GM13976 (cell line): ENCODE measurements at regions not wholly inside any gene's neighbourhood (a gene's known extent, or its start where the extent isn't known, plus 50 kb on each side); places are given as distances from the start of the nearest gene placed in this dataset.

Experiments used
- DNase-seq: peaks from one replicate; pipeline ENCODE4 v3.0.0; 2012; ENCODE audit warnings: low spot score
- CTCF ChIP-seq: IDR thresholded peaks from 2 replicates; pipeline ENCODE4 v1.5.1; 2012; ENCODE audit warnings: borderline replicate concordance, mild to moderate bottlenecking; ENCODE audit not compliant: insufficient read depth; ENCODE audit errors: extremely low read depth, missing control alignments, control extremely low read depth
- in situ Hi-C: fragments of 300-500 bp; cut with MboI; formaldehyde crosslinking; loops from one replicate; pipeline ENCODE4 v1.12.0; 2022; ENCODE audit warnings: low sequenced_read_pairs, mixed read lengths, inconsistent platforms; ENCODE audit not compliant: unreplicated experiment

DNA sequence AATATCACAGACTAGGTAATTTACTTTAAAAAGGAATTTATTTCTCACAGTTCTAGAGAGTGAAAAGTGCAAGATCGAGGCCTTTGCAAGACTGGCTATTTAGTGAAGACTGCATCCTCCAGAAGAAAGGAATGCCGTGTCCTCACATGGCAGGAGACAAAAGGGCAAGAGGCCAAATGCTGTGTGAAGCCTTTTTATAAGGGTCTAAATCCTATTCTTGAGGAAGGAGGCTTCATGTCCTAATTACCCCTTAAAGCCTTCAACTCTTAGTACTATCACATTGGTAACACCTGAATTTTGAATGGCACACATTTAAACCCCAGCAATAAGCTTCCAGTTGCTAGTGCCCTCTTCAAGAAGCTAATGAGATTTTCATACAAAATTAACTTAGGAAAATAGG, 1882.3 kb upstream of the PIK3C3 start:
- in situ Hi-C loops, result no loop called here
- DNase-seq, result no peak
- no peak for TF ChIP-seq CTCF

DNA sequence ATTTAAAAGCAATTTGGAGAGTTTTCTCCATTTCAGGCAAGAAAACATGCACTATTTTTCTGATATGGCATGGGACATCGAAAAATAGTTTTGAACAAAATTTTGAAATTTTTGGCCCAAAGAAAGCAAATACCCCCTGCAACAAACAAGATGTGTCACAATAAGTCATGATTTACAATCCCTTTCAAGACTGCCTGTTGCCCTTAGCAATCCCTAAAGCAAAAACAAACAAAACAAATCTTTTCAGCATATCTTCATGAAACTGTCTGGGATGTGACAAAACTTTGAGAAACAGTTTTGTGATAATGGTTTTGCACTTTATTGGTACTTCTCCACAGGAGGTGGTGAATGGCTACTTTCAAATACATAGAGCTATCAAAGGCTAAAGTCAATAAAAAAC, 1888.7 kb upstream of the PIK3C3 start:
- TF ChIP-seq CTCF, result no peak
- DNase-seq, result no peak
- in situ Hi-C loops, result no loop called here

GRCh38 chr18:40063488-40063887, 1891.5 kb upstream of the PIK3C3 start:
- in situ Hi-C loops, result no loop called here
- TF ChIP-seq CTCF, result no peak
- DNase-seq, result no peak

DNA sequence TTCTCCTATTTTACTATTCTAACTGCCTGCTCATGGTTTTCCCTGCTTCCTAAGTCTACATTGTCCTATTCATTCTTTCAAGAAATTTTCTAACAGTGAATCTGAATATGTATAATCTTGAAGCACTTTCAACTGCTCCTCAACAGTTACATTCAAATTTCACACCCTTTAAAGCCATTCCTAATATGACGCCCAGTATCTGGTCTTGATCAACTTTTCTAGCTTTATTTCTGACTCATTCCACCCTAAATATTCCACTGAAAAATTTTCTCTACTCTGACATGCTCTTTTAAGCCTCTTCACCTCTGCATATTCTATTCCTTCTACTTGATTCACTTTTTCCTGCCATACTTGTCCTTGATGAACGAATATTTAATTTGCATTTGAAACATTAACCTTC, 1893.9 kb upstream of the PIK3C3 start:
- in situ Hi-C loops, result no loop called here
- DNase-seq, result no peak
- TF ChIP-seq CTCF, result no peak

DNA sequence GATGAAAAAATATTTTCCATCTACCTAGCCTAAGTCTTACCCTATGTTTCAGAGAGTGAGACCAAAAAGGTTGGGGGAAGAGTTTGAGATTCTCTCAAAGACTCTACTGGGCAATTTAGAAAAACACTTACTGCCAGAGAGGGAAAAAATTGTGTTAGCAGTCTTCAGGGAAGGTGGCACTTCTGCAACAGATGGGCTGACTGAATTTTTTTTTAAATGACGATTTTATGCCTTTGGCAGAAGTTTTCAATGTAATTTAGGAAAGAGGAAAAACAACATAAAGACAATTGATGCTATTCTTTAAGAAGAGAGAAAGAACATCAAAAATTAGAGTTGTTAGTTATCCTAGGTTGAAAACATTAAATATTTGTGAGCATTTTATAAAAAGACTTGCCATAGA, 1894.5 kb upstream of the PIK3C3 start:
- in situ Hi-C loops, result no loop called here
- no peak for DNase-seq
- no peak for TF ChIP-seq CTCF

DNA sequence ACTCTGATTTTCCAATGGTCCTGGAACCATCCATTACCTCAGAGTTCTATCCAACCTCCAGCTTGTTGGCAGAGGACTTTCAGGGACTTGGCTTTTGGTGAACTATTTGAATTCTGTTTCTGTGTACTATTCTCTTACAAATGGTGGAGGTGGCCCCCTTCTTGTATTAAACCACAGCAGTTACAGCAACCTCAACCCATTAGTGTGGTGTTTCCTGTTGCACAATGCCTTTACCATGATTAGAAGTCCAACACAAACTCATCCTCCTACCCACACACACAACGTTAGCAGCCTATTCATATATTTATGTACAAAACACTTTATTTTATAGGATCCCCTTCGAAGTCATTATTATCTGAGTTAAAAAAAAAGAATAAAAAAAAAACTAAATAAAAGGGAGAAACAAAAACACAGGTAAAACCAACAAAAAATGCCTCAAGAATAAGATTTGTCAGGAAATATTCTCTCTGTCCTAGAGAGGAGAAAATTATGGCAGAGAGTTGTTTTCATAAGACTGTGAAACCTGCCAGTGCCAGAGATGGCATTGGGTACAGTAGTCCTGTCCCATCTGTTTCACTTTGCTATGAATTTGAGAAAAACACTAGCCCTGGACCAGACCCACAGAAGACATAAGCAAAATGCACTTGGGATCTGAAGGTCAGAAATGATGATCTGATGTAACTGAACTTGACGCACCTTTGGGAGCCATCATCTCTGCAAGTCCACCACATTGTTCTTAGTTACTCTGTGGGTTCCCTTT, 1896.0 kb upstream of the PIK3C3 start:
- in situ Hi-C loops, result no loop called here
- TF ChIP-seq CTCF, result no peak
- no peak for DNase-seq
